Right lobe of liver (tissue), 4 donors: ENCODE measurements at regions not wholly inside any gene's neighbourhood (a gene's known extent, or its start where the extent isn't known, plus 50 kb on each side); places are given as distances from the start of the nearest gene placed in this dataset.

ENCODE experiments used
- CTCF ChIP-seq, 4 donors: fragments of 200-600 bp in 3 of 4; fragments of 450-650 bp in 1 of 4; IDR thresholded peaks; one replicate each; pipeline versions ENCODE4 v1.5.1 to v1.8.0; 2016 to 2022; ENCODE audit warnings: antibody characterized with exemption in 4 of 4, mild to moderate bottlenecking in 2 of 4
- POLR2A ChIP-seq: fragments of 450-650 bp; IDR thresholded peaks from one replicate; pipeline ENCODE4 v1.6.1; 2017; ENCODE audit warnings: antibody characterized with exemption, mild to moderate bottlenecking
- donor health status: DM: no; HTN: no; CAD: no.
- donor health status: DM: no; HTN: no; CAD: no.
- donor health status: DM: no; HTN: yes; CAD: no.

- TF ChIP-seq CTCF (IDR thresholded peaks at IDR 0.05) (no peak), POLR2A (peak; percentile 27)
These were observed 129.5 kb upstream of the PELI1 start for GRCh38 chr2:64273524-64274398.
